22Rv1 (cell line): ENCODE measurements at regions not wholly inside any gene's neighbourhood (a gene's known extent, or its start where the extent isn't known, plus 50 kb on each side); places are given as distances from the start of the nearest gene placed in this dataset.

Source experiments
- H3K27ac ChIP-seq: fragments of 450-650 bp; 2 replicates; pipeline ENCODE4 v1.5.1; 2017
- ZFX ChIP-seq: fragments of 450-650 bp; IDR thresholded peaks from 2 replicates; pipeline ENCODE4 v1.6.1; 2017; ENCODE audit warnings: antibody characterized with exemption, borderline replicate concordance
- TF ChIP-seq, protein P1 (sequence below): fragments of 450-650 bp; IDR thresholded peaks from 2 replicates; pipeline ENCODE4 v1.5.1; 2017; ENCODE audit warnings: mild to moderate bottlenecking

GRCh38 chr10:59523851-59524250 is 161.5 kb upstream of the FAM13C start:
- no peak overlapping the region for H3K27ac ChIP-seq

DNA sequence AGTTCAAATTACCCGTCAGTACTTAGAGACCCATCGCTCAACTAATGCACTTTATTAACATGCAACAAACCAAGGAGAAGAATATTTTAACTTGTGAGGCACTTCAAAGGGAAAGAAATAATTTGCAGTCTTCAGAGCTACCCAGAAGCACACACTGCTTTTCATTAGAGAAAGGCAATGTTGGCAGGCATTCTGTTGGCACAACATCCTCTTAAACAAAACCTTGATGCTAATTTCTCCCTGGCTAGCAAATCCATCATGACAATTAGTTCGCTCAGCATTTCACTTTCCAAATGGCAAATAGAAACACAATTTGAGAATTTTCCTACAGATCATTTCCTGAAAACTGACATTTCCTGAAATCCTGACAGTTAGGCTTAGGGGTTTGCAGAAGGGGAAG is 155.6 kb upstream of the FAM13C start:
- TF ChIP-seq ZFX: no peak
- TF ChIP-seq, protein P1, sequence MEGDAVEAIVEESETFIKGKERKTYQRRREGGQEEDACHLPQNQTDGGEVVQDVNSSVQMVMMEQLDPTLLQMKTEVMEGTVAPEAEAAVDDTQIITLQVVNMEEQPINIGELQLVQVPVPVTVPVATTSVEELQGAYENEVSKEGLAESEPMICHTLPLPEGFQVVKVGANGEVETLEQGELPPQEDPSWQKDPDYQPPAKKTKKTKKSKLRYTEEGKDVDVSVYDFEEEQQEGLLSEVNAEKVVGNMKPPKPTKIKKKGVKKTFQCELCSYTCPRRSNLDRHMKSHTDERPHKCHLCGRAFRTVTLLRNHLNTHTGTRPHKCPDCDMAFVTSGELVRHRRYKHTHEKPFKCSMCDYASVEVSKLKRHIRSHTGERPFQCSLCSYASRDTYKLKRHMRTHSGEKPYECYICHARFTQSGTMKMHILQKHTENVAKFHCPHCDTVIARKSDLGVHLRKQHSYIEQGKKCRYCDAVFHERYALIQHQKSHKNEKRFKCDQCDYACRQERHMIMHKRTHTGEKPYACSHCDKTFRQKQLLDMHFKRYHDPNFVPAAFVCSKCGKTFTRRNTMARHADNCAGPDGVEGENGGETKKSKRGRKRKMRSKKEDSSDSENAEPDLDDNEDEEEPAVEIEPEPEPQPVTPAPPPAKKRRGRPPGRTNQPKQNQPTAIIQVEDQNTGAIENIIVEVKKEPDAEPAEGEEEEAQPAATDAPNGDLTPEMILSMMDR: no peak

More at GRCh38 chr10:59523851-59524250, 161.5 kb upstream of the FAM13C start:
- TF ChIP-seq, protein P1: no peak
- TF ChIP-seq ZFX: no peak

DNA sequence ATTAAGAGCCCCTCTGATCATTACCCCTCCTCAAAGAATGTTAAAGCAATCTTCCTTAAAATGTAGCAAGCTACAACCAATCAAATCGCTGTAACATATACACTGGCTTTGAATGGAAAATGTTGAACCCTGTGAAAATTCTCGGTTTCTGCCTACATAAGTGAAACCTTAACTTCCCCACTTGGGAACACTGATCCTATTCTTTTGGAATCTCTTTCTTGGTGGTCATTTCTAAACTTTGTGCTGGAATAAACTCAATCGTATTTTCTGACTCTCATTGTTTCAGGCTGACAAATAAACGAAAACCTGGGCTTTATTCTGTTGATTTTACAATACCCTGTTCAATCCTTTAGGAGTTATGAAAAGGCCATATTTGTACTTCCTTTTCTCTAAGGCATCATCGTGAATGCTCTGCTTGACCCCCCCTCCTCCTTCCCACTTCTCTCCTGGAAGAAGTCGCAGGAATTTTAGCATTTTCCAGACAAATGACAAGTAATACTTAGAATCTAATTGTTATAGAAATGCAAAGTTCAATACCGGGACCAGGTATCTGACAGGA is 155.1 kb upstream of the FAM13C start:
- no peak overlapping the region for H3K27ac ChIP-seq
- no peak for TF ChIP-seq ZFX
- TF ChIP-seq, protein P1: no peak

More for the DNA sequence above, 155.6 kb upstream of the FAM13C start:
- no peak overlapping the region for H3K27ac ChIP-seq

GRCh38 chr10:59513558-59513957 is 151.2 kb upstream of the FAM13C start:
- no peak for TF ChIP-seq ZFX
- TF ChIP-seq, protein P1: no peak
- no peak overlapping the region for H3K27ac ChIP-seq

GRCh38 chr10:59512951-59513350 is 150.6 kb upstream of the FAM13C start:
- no peak overlapping the region for H3K27ac ChIP-seq
- TF ChIP-seq, protein P1: no peak
- no peak for TF ChIP-seq ZFX

DNA sequence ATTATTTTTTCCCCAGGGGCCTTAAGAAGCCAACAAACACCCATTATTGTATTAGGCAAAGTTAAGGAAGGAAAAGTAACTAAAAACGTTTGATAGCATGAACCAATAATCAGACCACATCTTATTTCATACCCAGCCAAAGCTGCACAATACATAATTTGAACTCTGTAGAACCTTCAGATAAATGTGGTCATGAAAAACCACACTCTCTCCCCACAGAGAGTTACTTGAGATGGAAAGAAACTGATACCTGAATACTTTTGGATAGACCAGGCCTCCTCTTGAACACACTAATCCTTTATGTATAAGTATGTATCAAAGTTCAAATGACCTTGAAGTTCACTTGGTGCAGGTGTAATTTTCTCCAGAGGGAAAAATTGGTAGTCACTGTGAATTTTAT is 146.6 kb upstream of the FAM13C start:
- TF ChIP-seq, protein P1: no peak
- no peak for TF ChIP-seq ZFX
- H3K27ac ChIP-seq: no peak overlapping the region

- H3K27ac ChIP-seq: no peak overlapping the region
These were observed 145.9 kb upstream of the FAM13C start for GRCh38 chr10:59508296-59508695.

More at GRCh38 chr10:59508296-59508695, 145.9 kb upstream of the FAM13C start:
- TF ChIP-seq, protein P1: no peak
- no peak for TF ChIP-seq ZFX
